Stimulated activated CD8-positive, alpha-beta memory T cell treated with anti-CD3 and anti-CD28 coated beads, Interleukin-12 subunit alpha, Interleukin-12 subunit beta, amount 100 ng/mL, for 24 hours (primary cell): ENCODE measurements at regions not wholly inside any gene's neighbourhood (a gene's known extent, or its start where the extent isn't known, plus 50 kb on each side); places are given as distances from the start of the nearest gene placed in this dataset.
"Not testable (repeated sequence)": the region's sequence is repeated elsewhere in the genome, so short reads cannot be mapped to it uniquely, and the experiment has no call there.

ENCODE experiments used
- DNase-seq: peaks from one replicate; pipeline ENCODE4 v3.0.0-alpha.2; 2020; ENCODE audit errors: extremely low read depth

- DNase-seq, result not testable (repeated sequence)
Observed at GRCh38 chr1:53399370-53400133, 59.6 kb upstream of the DMRTB1 start.

DNA sequence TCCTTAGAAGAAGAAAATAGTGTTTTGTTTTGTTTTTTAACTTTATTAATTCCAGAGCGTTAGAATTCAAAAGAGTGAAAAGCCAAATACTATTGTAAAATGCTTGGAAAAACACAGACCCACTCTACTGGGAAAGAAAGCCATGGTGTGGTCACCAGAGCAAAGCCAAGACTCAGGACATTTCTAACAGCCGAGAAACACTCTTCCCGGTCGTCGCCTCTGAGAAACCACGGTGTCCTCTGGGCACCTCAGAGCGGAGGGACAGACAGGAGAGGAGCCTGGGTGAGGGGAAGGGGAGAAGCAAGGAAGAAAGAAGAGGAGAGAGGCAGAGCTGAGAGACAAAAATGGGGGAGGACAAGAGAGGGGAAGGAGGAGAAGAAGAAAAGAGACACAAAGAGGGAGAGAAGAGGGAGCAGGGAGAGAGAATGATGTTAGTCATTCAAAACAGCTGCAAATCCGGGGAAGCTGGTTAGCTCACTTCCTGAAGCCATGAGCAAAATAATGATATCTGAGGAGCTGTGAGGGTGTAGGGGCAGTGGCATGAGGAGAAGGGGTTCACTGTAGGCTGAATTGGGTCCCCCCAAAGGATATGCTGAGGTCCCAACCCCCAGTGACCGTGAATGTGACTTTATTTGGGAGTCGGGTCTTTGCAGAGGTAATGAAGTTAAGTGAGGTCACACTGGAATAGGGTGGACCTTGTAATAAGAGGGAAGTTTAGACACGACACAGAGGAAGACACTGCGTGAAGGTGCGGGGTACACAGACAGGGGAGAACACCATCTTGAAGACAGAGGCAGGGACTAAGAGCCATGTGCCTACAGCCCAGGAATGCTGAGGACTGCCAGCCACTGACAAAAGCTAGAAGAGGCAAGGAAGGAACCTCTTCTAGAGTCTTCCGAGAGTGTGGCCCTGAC lies 58.2 kb upstream of the DMRTB1 start:
- DNase-seq, result no peak

GRCh38 chr1:53401813-53402745 lies 57.1 kb upstream of the DMRTB1 start:
- DNase-seq, result no peak

GRCh38 chr1:53402891-53403655 lies 56.1 kb upstream of the DMRTB1 start:
- no peak for DNase-seq

GRCh38 chr1:53405737-53406136 lies 53.5 kb upstream of the DMRTB1 start:
- DNase-seq, result no peak

DNA sequence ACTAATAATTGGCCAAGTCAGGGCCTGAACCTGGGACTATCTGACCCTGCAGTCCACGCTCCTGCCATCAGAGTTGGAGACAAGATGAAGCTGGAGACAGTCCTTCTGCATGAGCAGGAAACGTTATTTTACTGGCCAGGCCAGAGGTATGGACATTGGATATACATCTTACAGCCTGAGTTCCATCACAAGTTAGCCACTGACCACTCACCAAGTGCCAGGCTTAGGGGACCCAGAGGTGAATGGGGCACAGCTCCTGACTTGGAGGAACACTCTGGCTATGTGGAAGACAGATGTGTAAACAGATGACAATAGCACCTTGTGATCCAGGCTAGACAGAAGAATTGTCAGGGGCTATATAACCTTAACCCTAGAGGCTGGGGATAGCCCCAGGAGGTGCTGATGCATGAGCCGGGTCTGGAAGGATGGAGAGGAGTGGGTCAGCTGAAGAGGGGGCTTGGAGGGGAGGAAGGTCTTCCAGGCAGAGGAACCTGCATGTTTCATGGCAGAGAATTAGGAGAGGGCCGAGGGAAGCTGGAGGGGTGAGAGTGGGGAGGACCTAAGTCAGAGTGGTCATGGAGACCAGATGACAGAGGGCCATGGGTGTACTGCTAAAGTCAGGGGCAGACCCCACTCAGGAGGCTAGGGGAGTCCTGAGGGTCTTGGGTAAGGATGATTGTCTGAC lies 52.5 kb upstream of the DMRTB1 start:
- DNase-seq, result no peak

GRCh38 chr1:53408013-53408754 lies 51.0 kb upstream of the DMRTB1 start:
- DNase-seq, result no peak

GRCh38 chr1:53408755-53409129 lies 50.5 kb upstream of the DMRTB1 start:
- no peak for DNase-seq

DNA sequence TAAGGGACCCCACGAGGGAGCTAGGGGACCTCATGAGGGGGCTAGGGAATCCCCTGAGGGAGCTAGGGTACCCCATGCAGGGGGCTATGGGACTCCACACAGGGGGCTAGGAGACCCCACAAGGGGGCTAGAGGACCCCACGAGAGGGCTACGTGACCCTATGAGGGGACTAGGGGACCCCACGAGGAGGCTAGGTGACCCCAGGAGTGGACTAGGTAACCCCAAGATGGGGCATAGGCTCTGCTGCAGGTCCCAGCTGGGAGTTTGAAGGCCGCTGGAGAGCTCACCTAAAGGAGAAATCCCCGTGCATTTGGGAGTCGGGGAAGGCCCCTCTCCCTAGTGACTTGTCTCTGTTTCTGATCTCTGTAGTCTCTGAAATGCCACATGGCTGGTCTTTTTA lies 50.0 kb upstream of the DMRTB1 start:
- DNase-seq, result no peak
